ENCODE measurements at regions not wholly inside any gene's neighbourhood (a gene's known extent, or its start where the extent isn't known, plus 50 kb on each side); places are given as distances from the start of the nearest gene placed in this dataset.

DNA sequence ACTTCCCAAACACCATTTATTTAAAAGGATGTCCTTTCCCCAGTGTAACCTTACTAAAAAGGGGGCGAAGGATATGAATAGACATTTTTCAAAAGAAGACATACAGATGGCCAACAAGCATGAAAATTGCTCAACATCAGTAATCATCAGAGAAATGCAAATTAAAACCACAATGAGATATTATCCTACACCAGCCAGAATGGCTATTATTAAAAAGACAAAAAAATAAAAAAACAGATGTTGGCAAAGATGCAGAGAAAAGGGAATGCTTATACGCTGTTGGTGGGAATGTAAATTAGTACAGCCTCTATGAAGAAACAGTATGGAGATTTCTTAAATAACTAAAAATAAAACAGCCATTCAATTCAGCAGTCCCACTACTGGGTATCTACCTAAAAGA, 142.3 kb upstream of the NT5C1B start:
- Histone ChIP-seq H3K79me2 (replicated peaks; ENCODE audit: insufficient read depth, low read length) (no peaks in the 10 kb centered on the region), H3K4me2 (ENCODE audit: low read length) (no peak overlapping the region), H2AFZ (ENCODE audit: low read depth, low read length) (no peak overlapping the region), H3K9me2 (ENCODE audit: insufficient read depth, low read length) (no peaks in the 10 kb centered on the region), H3K9ac (ENCODE audit: low read length) (no peak overlapping the region), H3K36me3 (ENCODE audit: insufficient read depth, low read length) (no peaks in the 10 kb centered on the region), H3F3A (ENCODE audit: insufficient read depth, low read length, poor library complexity, severe bottlenecking) (no peaks in the 10 kb centered on the region), H3K27me3 (ENCODE audit: insufficient read depth, low read depth, low read length) (no peaks in the 10 kb centered on the region), H3K9me3 (ENCODE audit: low read length) (no peaks in the 10 kb centered on the region), H3K27ac (ENCODE audit: low read length) (no peak overlapping the region), H3K4me3 (ENCODE audit: low read length) (no peak overlapping the region), H4K20me1 (ENCODE audit: insufficient read depth) (no peaks in the 10 kb centered on the region)
- TF ChIP-seq TAF1 (IDR thresholded peaks at IDR 0.05; ENCODE audit: low read depth): no peak
- TF ChIP-seq, protein P1, sequence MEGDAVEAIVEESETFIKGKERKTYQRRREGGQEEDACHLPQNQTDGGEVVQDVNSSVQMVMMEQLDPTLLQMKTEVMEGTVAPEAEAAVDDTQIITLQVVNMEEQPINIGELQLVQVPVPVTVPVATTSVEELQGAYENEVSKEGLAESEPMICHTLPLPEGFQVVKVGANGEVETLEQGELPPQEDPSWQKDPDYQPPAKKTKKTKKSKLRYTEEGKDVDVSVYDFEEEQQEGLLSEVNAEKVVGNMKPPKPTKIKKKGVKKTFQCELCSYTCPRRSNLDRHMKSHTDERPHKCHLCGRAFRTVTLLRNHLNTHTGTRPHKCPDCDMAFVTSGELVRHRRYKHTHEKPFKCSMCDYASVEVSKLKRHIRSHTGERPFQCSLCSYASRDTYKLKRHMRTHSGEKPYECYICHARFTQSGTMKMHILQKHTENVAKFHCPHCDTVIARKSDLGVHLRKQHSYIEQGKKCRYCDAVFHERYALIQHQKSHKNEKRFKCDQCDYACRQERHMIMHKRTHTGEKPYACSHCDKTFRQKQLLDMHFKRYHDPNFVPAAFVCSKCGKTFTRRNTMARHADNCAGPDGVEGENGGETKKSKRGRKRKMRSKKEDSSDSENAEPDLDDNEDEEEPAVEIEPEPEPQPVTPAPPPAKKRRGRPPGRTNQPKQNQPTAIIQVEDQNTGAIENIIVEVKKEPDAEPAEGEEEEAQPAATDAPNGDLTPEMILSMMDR (IDR thresholded peaks at IDR 0.05; ENCODE audit: poor library complexity, severe bottlenecking): no peak
- TF ChIP-seq EZH2 (IDR thresholded peaks at IDR 0.05; ENCODE audit: borderline replicate concordance, insufficient read depth, low read length, poor library complexity, severe bottlenecking): no peak
- no peak for TF ChIP-seq EP300 (conservative IDR thresholded peaks at IDR 0.05; ENCODE audit: poor library complexity, severe bottlenecking)
- TF ChIP-seq RAD21 (conservative IDR thresholded peaks at IDR 0.05): no peak
- no peak for TF ChIP-seq POLR2AphosphoS5 (IDR thresholded peaks at IDR 0.05)
- TF ChIP-seq SMC3 (conservative IDR thresholded peaks at IDR 0.05; ENCODE audit: poor library complexity): no peak
- TF ChIP-seq, protein P2, sequence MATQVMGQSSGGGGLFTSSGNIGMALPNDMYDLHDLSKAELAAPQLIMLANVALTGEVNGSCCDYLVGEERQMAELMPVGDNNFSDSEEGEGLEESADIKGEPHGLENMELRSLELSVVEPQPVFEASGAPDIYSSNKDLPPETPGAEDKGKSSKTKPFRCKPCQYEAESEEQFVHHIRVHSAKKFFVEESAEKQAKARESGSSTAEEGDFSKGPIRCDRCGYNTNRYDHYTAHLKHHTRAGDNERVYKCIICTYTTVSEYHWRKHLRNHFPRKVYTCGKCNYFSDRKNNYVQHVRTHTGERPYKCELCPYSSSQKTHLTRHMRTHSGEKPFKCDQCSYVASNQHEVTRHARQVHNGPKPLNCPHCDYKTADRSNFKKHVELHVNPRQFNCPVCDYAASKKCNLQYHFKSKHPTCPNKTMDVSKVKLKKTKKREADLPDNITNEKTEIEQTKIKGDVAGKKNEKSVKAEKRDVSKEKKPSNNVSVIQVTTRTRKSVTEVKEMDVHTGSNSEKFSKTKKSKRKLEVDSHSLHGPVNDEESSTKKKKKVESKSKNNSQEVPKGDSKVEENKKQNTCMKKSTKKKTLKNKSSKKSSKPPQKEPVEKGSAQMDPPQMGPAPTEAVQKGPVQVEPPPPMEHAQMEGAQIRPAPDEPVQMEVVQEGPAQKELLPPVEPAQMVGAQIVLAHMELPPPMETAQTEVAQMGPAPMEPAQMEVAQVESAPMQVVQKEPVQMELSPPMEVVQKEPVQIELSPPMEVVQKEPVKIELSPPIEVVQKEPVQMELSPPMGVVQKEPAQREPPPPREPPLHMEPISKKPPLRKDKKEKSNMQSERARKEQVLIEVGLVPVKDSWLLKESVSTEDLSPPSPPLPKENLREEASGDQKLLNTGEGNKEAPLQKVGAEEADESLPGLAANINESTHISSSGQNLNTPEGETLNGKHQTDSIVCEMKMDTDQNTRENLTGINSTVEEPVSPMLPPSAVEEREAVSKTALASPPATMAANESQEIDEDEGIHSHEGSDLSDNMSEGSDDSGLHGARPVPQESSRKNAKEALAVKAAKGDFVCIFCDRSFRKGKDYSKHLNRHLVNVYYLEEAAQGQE (IDR thresholded peaks at IDR 0.05; ENCODE audit: borderline replicate concordance): no peak
- no peak for TF ChIP-seq MXI1 (conservative IDR thresholded peaks at IDR 0.05; ENCODE audit: poor library complexity, severe bottlenecking)

DNA sequence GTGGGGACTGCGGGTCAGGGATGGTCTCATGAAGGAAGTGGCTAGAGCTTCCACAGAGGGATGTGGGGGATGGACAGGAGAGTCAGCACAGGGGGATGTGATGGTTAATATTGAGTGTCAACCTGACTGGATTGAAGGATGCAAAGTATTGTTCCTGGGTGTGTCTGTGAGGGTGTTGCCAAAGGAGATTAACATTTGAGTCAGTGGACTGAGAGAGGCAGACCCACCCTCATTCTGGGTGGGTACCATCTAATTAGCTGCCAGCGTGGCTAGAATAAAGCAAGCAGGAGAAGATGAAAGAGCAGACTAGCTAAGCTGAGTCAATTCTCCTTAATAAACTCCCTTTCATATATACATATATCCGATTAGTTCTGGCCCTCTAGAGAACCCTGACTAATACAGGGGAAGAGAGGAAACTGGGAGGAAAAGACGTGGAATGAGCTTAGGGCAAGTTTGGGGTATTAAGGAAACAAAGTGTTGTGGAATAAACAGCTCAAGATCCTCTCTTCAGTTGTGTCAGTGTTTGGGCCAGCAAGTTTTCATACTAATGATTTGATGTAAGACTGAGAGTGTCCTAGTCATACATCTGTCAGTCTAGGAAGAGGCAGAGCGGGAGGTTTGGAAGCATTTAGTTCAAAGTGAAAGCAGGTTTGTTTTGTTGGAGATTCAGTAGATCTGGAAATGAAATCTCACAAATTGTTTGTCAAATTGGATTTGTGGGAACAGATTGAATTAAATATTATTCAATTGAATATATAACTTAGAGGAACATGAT, 135.2 kb upstream of the NT5C1B start:
- TF ChIP-seq EZH2 (IDR thresholded peaks at IDR 0.05; ENCODE audit: borderline replicate concordance, insufficient read depth, low read length, poor library complexity, severe bottlenecking): no peak
- Histone ChIP-seq H3K27ac (ENCODE audit: low read length) (no peak overlapping the region), H3K4me2 (ENCODE audit: low read length) (no peak overlapping the region), H2AFZ (ENCODE audit: low read depth, low read length) (no peak overlapping the region), H4K20me1 (ENCODE audit: insufficient read depth) (no peaks in the 10 kb centered on the region), H3K36me3 (ENCODE audit: insufficient read depth, low read length) (no peaks in the 10 kb centered on the region), H3K4me3 (ENCODE audit: low read length) (no peak overlapping the region), H3K9ac (ENCODE audit: low read length) (no peak overlapping the region), H3K9me3 (ENCODE audit: low read length) (no peaks in the 10 kb centered on the region), H3K79me2 (replicated peaks; ENCODE audit: insufficient read depth, low read length) (no peaks in the 10 kb centered on the region), H3K9me2 (ENCODE audit: insufficient read depth, low read length) (no peaks in the 10 kb centered on the region), H3K27me3 (ENCODE audit: insufficient read depth, low read depth, low read length) (no peaks in the 10 kb centered on the region), H3F3A (ENCODE audit: insufficient read depth, low read length, poor library complexity, severe bottlenecking) (no peaks in the 10 kb centered on the region)

Measured in neural cell (in vitro differentiated cells).